CD4-positive, alpha-beta T cell treated with Interleukin-15 for 1 hour (primary cell): ENCODE measurements at regions not wholly inside any gene's neighbourhood (a gene's known extent, or its start where the extent isn't known, plus 50 kb on each side); places are given as distances from the start of the nearest gene placed in this dataset.
"Not testable (repeated sequence)": the region's sequence is repeated elsewhere in the genome, so short reads cannot be mapped to it uniquely, and the experiment has no call there.

ENCODE experiments used
- DNase-seq: peaks from one replicate; pipeline ENCODE4 v3.0.0-alpha.2; 2020

GRCh38 chr20:51154708-51155690 lies 132.1 kb upstream of the KCNG1 start:
- DNase-seq, result no peak

- no peak for DNase-seq
Measured at GRCh38 chr20:51153867-51154707, 131.2 kb upstream of the KCNG1 start.

GRCh38 chr20:51148941-51149340 lies 126.0 kb upstream of the KCNG1 start:
- DNase-seq, result no peak

GRCh38 chr20:51144476-51144875 lies 121.6 kb upstream of the KCNG1 start:
- DNase-seq, result no peak

- DNase-seq, result no peak
Measured at GRCh38 chr20:51143652-51144051, 120.7 kb upstream of the KCNG1 start.

- no peak for DNase-seq
Measured at GRCh38 chr20:51142448-51142847, 119.5 kb upstream of the KCNG1 start.

GRCh38 chr20:51140671-51141070 lies 117.8 kb upstream of the KCNG1 start:
- DNase-seq, result no peak

- no peak for DNase-seq
Measured at GRCh38 chr20:51139891-51140290, 117.0 kb upstream of the KCNG1 start.

- no peak for DNase-seq
Measured at GRCh38 chr20:51138576-51138975, 115.7 kb upstream of the KCNG1 start.

GRCh38 chr20:51137461-51137860 lies 114.6 kb upstream of the KCNG1 start:
- no peak for DNase-seq

- DNase-seq, result no peak
Measured at GRCh38 chr20:51135926-51136715, 113.2 kb upstream of the KCNG1 start.

- DNase-seq, result no peak
Measured at GRCh38 chr20:51134405-51134804, 111.5 kb upstream of the KCNG1 start.

GRCh38 chr20:51132279-51132678 lies 109.4 kb upstream of the KCNG1 start:
- no peak for DNase-seq

- no peak for DNase-seq
Measured at GRCh38 chr20:51131811-51132210, 108.9 kb upstream of the KCNG1 start.

GRCh38 chr20:51129147-51129776 lies 106.4 kb upstream of the KCNG1 start:
- no peak for DNase-seq

- DNase-seq, result no peak
Measured at GRCh38 chr20:51128198-51128597, 105.3 kb upstream of the KCNG1 start.

- DNase-seq, result no peak
Measured at GRCh38 chr20:51127713-51128112, 104.8 kb upstream of the KCNG1 start.

GRCh38 chr20:51126337-51126736 lies 103.4 kb upstream of the KCNG1 start:
- no peak for DNase-seq

GRCh38 chr20:51125780-51126179 lies 102.9 kb upstream of the KCNG1 start:
- DNase-seq, result no peak

GRCh38 chr20:51125105-51125504 lies 102.2 kb upstream of the KCNG1 start:
- no peak for DNase-seq

GRCh38 chr20:51123887-51124286 lies 101.0 kb upstream of the KCNG1 start:
- not testable (repeated sequence) for DNase-seq

GRCh38 chr20:51122931-51123658 lies 100.2 kb upstream of the KCNG1 start:
- no peak for DNase-seq
